IMR-90 (cell line): ENCODE measurements at regions not wholly inside any gene's neighbourhood (a gene's known extent, or its start where the extent isn't known, plus 50 kb on each side); places are given as distances from the start of the nearest gene placed in this dataset.
A peak's percentile ranks its signal among the peaks of the same experiment; 100 is the strongest.

Experiments
- ATAC-seq: fragments of 200-7000 bp; cut with Tn5 transposase; 2 replicates; pipeline ENCODE4 v1.9.1; 2020; ENCODE audit warnings: low read depth, mild to moderate bottlenecking, moderate library complexity
- BruUV-seq: library from RNA; stranded (reverse); fragments of 400-500 nt; replicated peaks from 2 replicates; lab custom pipeline; 2021; lab: Mats Ljungman, UMichigan
- CTCF ChIA-PET: fragments of 300-600 bp; formaldehyde crosslinking; extraction: SDS; loops from one replicate; lab custom pipeline; 2021; ENCODE audit warnings: antibody characterized with exemption; lab: Yijun Ruan, JAX
- POLR2A ChIA-PET: fragments of 300-600 bp; sonication (Branson Sonifier 250); formaldehyde crosslinking; loops from one replicate; lab custom pipeline; 2022; ENCODE audit warnings: antibody characterized with exemption; ENCODE audit not compliant: unreplicated experiment; lab: Charles Lee
- DNase-seq: peaks from one replicate; pipeline ENCODE4 v3.0.0; 2013
- H2AFZ ChIP-seq: replicated peaks from 2 replicates; pipeline ENCODE3; 2013; ENCODE audit warnings: low read length, mild to moderate bottlenecking; ENCODE audit not compliant: poor library complexity
- H2AK5ac ChIP-seq: 2 replicates; pipeline ENCODE4 v1.6.1; 2013; ENCODE audit warnings: low read depth, low read length, inconsistent platforms
- H2AK9ac ChIP-seq: replicated peaks from 2 replicates; pipeline ENCODE3; 2013; ENCODE audit warnings: mild to moderate bottlenecking, low read depth, low read length, moderate library complexity; ENCODE audit not compliant: poor library complexity
- H2BK120ac ChIP-seq: 2 replicates; pipeline ENCODE4 v1.6.1; 2013; ENCODE audit warnings: low read depth, low read length, inconsistent platforms
- H2BK15ac ChIP-seq: 3 replicates; pipeline ENCODE4 v1.6.1; 2013; ENCODE audit warnings: low read depth, low read length, inconsistent platforms
- H2BK20ac ChIP-seq: 2 replicates; pipeline ENCODE4 v1.6.1; 2013; ENCODE audit warnings: low read depth, mild to moderate bottlenecking, inconsistent platforms, low read length, moderate library complexity
- H2BK5ac ChIP-seq: 2 replicates; pipeline ENCODE4 v1.6.1; 2013; ENCODE audit warnings: mild to moderate bottlenecking, low read depth, low read length, inconsistent platforms; ENCODE audit not compliant: poor library complexity, severe bottlenecking
- H3K14ac ChIP-seq: replicated peaks from 2 replicates; pipeline ENCODE4 v1.6.1; 2013; ENCODE audit warnings: low read depth, low read length, inconsistent platforms
- H3K18ac ChIP-seq: 2 replicates; pipeline ENCODE4 v1.6.1; 2013; ENCODE audit warnings: low read depth, low read length, control low read depth
- H3K23ac ChIP-seq: 2 replicates; pipeline ENCODE4 v1.6.1; 2013; ENCODE audit warnings: low read depth, low read length, inconsistent platforms
- H3K27ac ChIP-seq: 2 replicates; pipeline ENCODE4 v1.5.1; 2013; ENCODE audit warnings: mild to moderate bottlenecking, control low read depth, low read length; ENCODE audit not compliant: insufficient read depth
- H3K27me3 ChIP-seq: 2 replicates; pipeline ENCODE4 v1.6.1; 2013; ENCODE audit warnings: low read length; ENCODE audit not compliant: control insufficient read depth, insufficient read depth
- H3K36me3 ChIP-seq: 2 replicates; pipeline ENCODE4 v1.6.1; 2013; ENCODE audit warnings: low read length, mixed read lengths; ENCODE audit not compliant: control insufficient read depth, insufficient read depth
- H3K4ac ChIP-seq: 2 replicates; pipeline ENCODE4 v1.6.1; 2013; ENCODE audit warnings: low read depth, low read length, inconsistent platforms
- H3K4me1 ChIP-seq: 2 replicates; pipeline ENCODE4 v1.6.1; 2013; ENCODE audit warnings: low read length, mixed read lengths; ENCODE audit not compliant: control insufficient read depth, insufficient read depth
- H3K4me2 ChIP-seq: 2 replicates; pipeline ENCODE4 v1.6.1; 2013; ENCODE audit warnings: low read depth, mild to moderate bottlenecking, control low read depth, low read length, moderate library complexity
- H3K4me3 ChIP-seq: 2 replicates; pipeline ENCODE4 v1.5.1; 2013; ENCODE audit warnings: low read depth, mild to moderate bottlenecking, control low read depth, low read length, moderate library complexity; ENCODE audit not compliant: insufficient read depth
- H3K56ac ChIP-seq: 2 replicates; pipeline ENCODE4 v1.6.1; 2013; ENCODE audit warnings: low read length, inconsistent platforms; ENCODE audit not compliant: insufficient read depth; ENCODE audit errors: extremely low read depth
- H3K79me1 ChIP-seq, 2 experiments: 2 replicates each; pipeline ENCODE4 v1.6.1; 2013; ENCODE audit warnings: low read length in 2 of 2, inconsistent platforms in 1 of 2, low read depth in 1 of 2
- H3K9ac ChIP-seq: 2 replicates; pipeline ENCODE4 v1.6.1; 2013; ENCODE audit warnings: low read depth, low read length, control low read depth
- H3K9me1 ChIP-seq: 2 replicates; pipeline ENCODE4 v1.6.1; 2013; ENCODE audit warnings: low read length, inconsistent platforms; ENCODE audit not compliant: insufficient read depth
- H3K9me3 ChIP-seq: 2 replicates; pipeline ENCODE4 v1.6.1; 2013; ENCODE audit warnings: low read length; ENCODE audit not compliant: control insufficient read depth, insufficient read depth
- H4K20me1 ChIP-seq: 2 replicates; pipeline ENCODE4 v1.6.1; 2013; ENCODE audit warnings: low read length, inconsistent platforms; ENCODE audit not compliant: insufficient read depth
- H4K5ac ChIP-seq: 2 replicates; pipeline ENCODE4 v1.6.1; 2013; ENCODE audit warnings: mild to moderate bottlenecking, low read depth, low read length, control low read depth
- H4K8ac ChIP-seq, 2 experiments: 2 replicates each; pipeline ENCODE4 v1.6.1; 2013; ENCODE audit warnings: low read depth in 2 of 2, low read length in 2 of 2, control low read depth in 1 of 2, inconsistent platforms in 1 of 2
- H4K91ac ChIP-seq: 2 replicates; pipeline ENCODE4 v1.6.1; 2013; ENCODE audit warnings: low read depth, low read length, inconsistent platforms; ENCODE audit not compliant: insufficient read depth
- BHLHE40 ChIP-seq: fragments of 150-350 bp; IDR thresholded peaks from 2 replicates; pipeline ENCODE4 v1.6.1; 2016; ENCODE audit warnings: mild to moderate bottlenecking, low read depth, low read length
- CEBPB ChIP-seq: IDR thresholded peaks from 2 replicates; pipeline ENCODE4 v1.6.1; 2012; ENCODE audit warnings: low read depth, low read length, improper control_type of control experiment
- POLR2A ChIP-seq: IDR thresholded peaks from 2 replicates; pipeline ENCODE4 v1.6.1; 2012; ENCODE audit warnings: mild to moderate bottlenecking, low read depth, low read length
- WGBS, 2 experiments: methylation state at CpG; one replicate each; pipeline versions ENCODE4 v1.1.5 to v1.1.7; 2013; ENCODE audit warnings: missing lambda C conversion rate in 2 of 2; ENCODE audit not compliant: insufficient read length in 1 of 2; ENCODE audit errors: extremely low coverage in 2 of 2; 5-methylcytosine and 5-hydroxymethylcytosine counted together
- dilution Hi-C: fragments of 300-500 bp; cut with HindIII; formaldehyde crosslinking; loops from one replicate; pipeline ENCODE4 v1.14.3; 2018; ENCODE audit warnings: low sequenced_read_pairs; ENCODE audit not compliant: unreplicated experiment
- in situ Hi-C: fragments of 300-500 bp; cut with MboI; formaldehyde crosslinking; loops from 3 replicates; pipeline ENCODE4 v1.14.3; 2019; ENCODE audit warnings: low sequenced_read_pairs, inconsistent platforms, mixed read lengths
- intact Hi-C: fragments of 100-400 bp; cut with micrococcal nuclease; formaldehyde crosslinking; loops from 2 replicates; pipeline ENCODE4 v1.10.0; 2022

DNA sequence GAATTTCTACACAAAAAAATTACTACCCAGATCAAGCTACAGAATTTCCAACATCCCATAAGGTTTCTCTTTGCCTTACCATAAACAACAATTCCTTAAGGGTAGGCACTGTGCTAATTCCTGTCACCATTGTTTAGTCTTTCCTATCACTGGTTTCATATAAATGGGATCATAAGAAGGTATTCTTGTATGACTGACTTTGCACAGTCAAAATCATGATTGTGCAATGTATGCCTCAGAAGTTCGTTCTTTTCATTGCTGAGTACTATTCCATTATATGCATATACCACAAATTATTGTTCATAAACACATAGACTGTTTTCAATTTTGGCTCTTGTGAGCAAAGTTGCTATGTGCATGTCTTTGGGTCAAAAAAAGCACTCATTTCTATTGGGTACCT lies 611.6 kb upstream of the CADM1 start:
- Histone ChIP-seq H2BK15ac (no peak overlapping the region), H2AFZ (no peak overlapping the region), H4K20me1 (no peaks in the 10 kb centered on the region), H3K18ac (no peak overlapping the region), H2AK5ac (no peak overlapping the region), H3K9ac (no peak overlapping the region), H3K27ac (no peak overlapping the region), H3K27me3 (no peaks in the 10 kb centered on the region), H3K79me1 (no peaks in the 10 kb centered on the region), H3K4me2 (no peak overlapping the region), H3K4me3 (no peak overlapping the region), H3K9me1 (no peaks in the 10 kb centered on the region), H3K14ac (no peak overlapping the region), H3K4ac (no peak overlapping the region), H3K36me3 (no peaks in the 10 kb centered on the region), H2BK5ac (no peak overlapping the region), H3K4me1 (no peaks in the 10 kb centered on the region), H2AK9ac (no peak overlapping the region), H3K56ac (no peak overlapping the region), H4K5ac (no peak overlapping the region), H3K23ac (no peak overlapping the region), H2BK20ac (no peak overlapping the region), H4K8ac (no peak overlapping the region), H2BK120ac (no peak overlapping the region), H4K91ac (no peak overlapping the region), H3K9me3 (peaks cover 2% of the 10 kb centered on the region; the same call in 1 of the 2 replicates)
- intact Hi-C loops (no loop called here), in situ Hi-C loops (no loop called here), dilution Hi-C loops (no loop called here)
- DNase-seq (no peak), ATAC-seq (no peak)
- no CpG with 5 or more reads among the region's 1 CpG for WGBS, 2 experiments
- TF ChIP-seq CEBPB (peak; percentile 69), POLR2A (no peak), BHLHE40 (no peak)
- ChIA-PET POLR2A (no interaction called here), CTCF (no interaction called here)
- no TSS peak for BruUV-seq
